Common myeloid progenitor, CD34-positive (primary cell): ENCODE measurements at regions not wholly inside any gene's neighbourhood (a gene's known extent, or its start where the extent isn't known, plus 50 kb on each side); places are given as distances from the start of the nearest gene placed in this dataset.

ENCODE experiments used
- CTCF ChIA-PET: fragments of 350-600 bp; sonication (Branson Sonifier 250); formaldehyde crosslinking; loops from one replicate; lab custom pipeline; 2021; ENCODE audit warnings: antibody characterized with exemption; lab: Charles Lee
- POLR2A ChIA-PET: fragments of 350-600 bp; sonication (Branson Sonifier 250); formaldehyde crosslinking; loops from one replicate; lab custom pipeline; 2021; ENCODE audit warnings: antibody characterized with exemption; lab: Charles Lee
- DNase-seq, 3 donors: peaks; one replicate each; pipeline versions ENCODE4 v3.0.0 to v3.0.0-alpha.2; 2013
- H3K27ac ChIP-seq, 2 experiments: 1 replicate in 1 of 2; 2 replicates in 1 of 2; pipeline ENCODE4 v1.7.0; 2013; ENCODE audit warnings: inconsistent platforms in 2 of 2, low read length in 2 of 2, mild to moderate bottlenecking in 2 of 2, low read depth in 1 of 2, moderate library complexity in 1 of 2; ENCODE audit not compliant: severe bottlenecking in 2 of 2, insufficient read depth in 1 of 2, poor library complexity in 1 of 2
- H3K27me3 ChIP-seq, 5 experiments: replicated peaks in 2 of 5; 1 replicate in 3 of 5; 2 replicates in 2 of 5; pipeline versions ENCODE4 v1.6.1 to v1.7.0; 2013; ENCODE audit warnings: low read length in 4 of 5, mild to moderate bottlenecking in 2 of 5, moderate library complexity in 2 of 5, inconsistent platforms in 1 of 5; ENCODE audit not compliant: insufficient read depth in 5 of 5, control insufficient read depth in 4 of 5
- H3K36me3 ChIP-seq, 4 experiments: 1 replicate in 2 of 4; 2 replicates in 2 of 4; pipeline versions ENCODE4 v1.6.1 to v1.7.0; 2013; ENCODE audit warnings: low read length in 3 of 4, control low read depth in 1 of 4, mild to moderate bottlenecking in 1 of 4; ENCODE audit not compliant: control insufficient read depth in 4 of 4, insufficient read depth in 4 of 4
- H3K4me1 ChIP-seq, 4 experiments: 1 replicate in 3 of 4; 2 replicates in 1 of 4; pipeline versions ENCODE4 v1.6.1 to v1.7.1; 2013; ENCODE audit warnings: low read length in 3 of 4, mild to moderate bottlenecking in 3 of 4, control low read depth in 1 of 4, inconsistent platforms in 1 of 4, moderate library complexity in 1 of 4; ENCODE audit not compliant: control insufficient read depth in 4 of 4, insufficient read depth in 4 of 4; ENCODE audit errors: control extremely low read depth in 1 of 4
- H3K4me3 ChIP-seq, 7 experiments: 1 replicate in 4 of 7; 2 replicates in 3 of 7; pipeline versions ENCODE4 v1.5.1 to v1.7.0; 2013; ENCODE audit warnings: mild to moderate bottlenecking in 7 of 7, low read length in 6 of 7, moderate library complexity in 6 of 7, inconsistent platforms in 2 of 7, low read depth in 2 of 7, control low read depth in 1 of 7; ENCODE audit not compliant: insufficient read depth in 4 of 7, control insufficient read depth in 1 of 7; ENCODE audit errors: extremely low read depth in 1 of 7
- H3K9me3 ChIP-seq, 5 experiments: 1 replicate in 4 of 5; 2 replicates in 1 of 5; pipeline versions ENCODE4 v1.6.1 to v1.7.1; 2013; ENCODE audit warnings: low read length in 4 of 5, mild to moderate bottlenecking in 2 of 5, inconsistent platforms in 1 of 5, low read depth in 1 of 5, moderate library complexity in 1 of 5; ENCODE audit not compliant: control insufficient read depth in 4 of 5, insufficient read depth in 2 of 5; ENCODE audit errors: control extremely low read depth in 1 of 5
- WGBS: methylation state at CpG from one replicate; pipeline ENCODE4 v1.1.5; 2013; ENCODE audit not compliant: insufficient coverage; 5-methylcytosine and 5-hydroxymethylcytosine counted together

GRCh38 chr2:196248467-196249094 is 77.2 kb upstream of the STK17B start:
- Histone ChIP-seq H3K36me3 (no peaks in the 10 kb centered on the region), H3K9me3 (no peaks in the 10 kb centered on the region), H3K4me1 (peaks cover 18 to 59% (median 30%) of the 10 kb centered on the region in 4 experiments), H3K4me3 (no peak overlapping the region), H3K27me3 (no peaks in the 10 kb centered on the region), H3K27ac (no peak overlapping the region)
- no CpG with 5 or more reads among the region's 1 CpG for WGBS
- POLR2A ChIA-PET = interaction anchor here (0.7 kb wide), 1 partner anchor 20 kb away, joined by 3 read pairs; no protein-coding TSS in a partner anchor
- CTCF ChIA-PET = interaction anchor here (1.1 to 3.1 kb wide), 10 partner anchors 8 to 171 kb away, joined by 3 to 16 read pairs (median 4); no protein-coding TSS in a partner anchor
- peak in 2 of 3 donors; percentile 49 to 57 for DNase-seq

GRCh38 chr2:196249171-196249570 is 77.8 kb upstream of the STK17B start:
- ChIA-PET CTCF (interaction anchor here (1.1 to 3.1 kb wide), 6 partner anchors 10 to 171 kb away, joined by 3 to 16 read pairs (median 4); no protein-coding TSS in a partner anchor), POLR2A (interaction anchor here (0.7 kb wide), 1 partner anchor 19 kb away, joined by 3 read pairs; no protein-coding TSS in a partner anchor)
- Histone ChIP-seq H3K27ac (no peak overlapping the region), H3K4me3 (no peak overlapping the region), H3K36me3 (no peaks in the 10 kb centered on the region), H3K27me3 (no peaks in the 10 kb centered on the region), H3K4me1 (peaks cover 18 to 56% (median 30%) of the 10 kb centered on the region in 4 experiments), H3K9me3 (no peaks in the 10 kb centered on the region)
- no CpG with 5 or more reads among the region's 1 CpG for WGBS
- DNase-seq = no peak

- POLR2A ChIA-PET = no interaction called here
- CTCF ChIA-PET = interaction anchor here (1.6 kb wide), 1 partner anchor 21 kb away, joined by 4 read pairs; no protein-coding TSS in a partner anchor
- peaks cover 18 to 56% (median 30%) of the 10 kb centered on the region in 4 experiments for H3K4me1 ChIP-seq
Observed at GRCh38 chr2:196249860-196250259, 78.5 kb upstream of the STK17B start.

DNA sequence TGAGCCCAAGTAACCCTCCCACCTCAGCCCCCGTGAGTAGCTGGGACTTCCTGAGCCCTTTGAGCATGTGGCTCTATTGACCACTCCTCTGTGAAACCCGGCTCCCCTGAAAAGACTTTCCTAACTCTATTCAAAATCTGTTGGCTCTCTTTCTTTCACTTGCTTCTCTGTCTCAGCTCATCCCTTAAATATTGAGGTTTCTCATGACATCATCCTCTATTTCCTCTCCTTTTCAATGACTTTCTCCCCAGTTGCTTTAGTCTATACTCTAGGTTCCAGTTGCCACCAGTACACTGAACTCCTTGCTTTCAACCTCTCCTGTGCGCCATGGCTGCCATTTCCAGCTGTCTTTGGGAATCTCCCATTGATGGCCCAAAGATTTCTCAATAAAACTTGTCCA is 79.8 kb upstream of the STK17B start:
- WGBS = 95% methylated on average over 3 of the region's 3 CpGs
- no peaks in the 10 kb centered on the region for H3K27me3 ChIP-seq
- no peaks in the 10 kb centered on the region for H3K9me3 ChIP-seq
- H3K36me3 ChIP-seq = no peaks in the 10 kb centered on the region
- no peak overlapping the region for H3K27ac ChIP-seq
- DNase-seq = no peak
- no peak overlapping the region for H3K4me3 ChIP-seq
- ChIA-PET POLR2A (no interaction called here), CTCF (interaction anchor here (1.5 kb wide), 1 partner anchor 12 kb away, joined by 3 read pairs; no protein-coding TSS in a partner anchor)
- peaks cover 18 to 46% (median 30%) of the 10 kb centered on the region in 4 experiments for H3K4me1 ChIP-seq

More at GRCh38 chr2:196249860-196250259, 78.5 kb upstream of the STK17B start:
- H3K27me3 ChIP-seq = no peaks in the 10 kb centered on the region
- H3K36me3 ChIP-seq = no peaks in the 10 kb centered on the region
- H3K27ac ChIP-seq = no peak overlapping the region
- no peak overlapping the region for H3K4me3 ChIP-seq
- 0% methylated on average over 2 of the region's 3 CpGs for WGBS
- H3K9me3 ChIP-seq = no peaks in the 10 kb centered on the region
- DNase-seq = peak in 2 of 3 donors; percentile 74 to 86

DNA sequence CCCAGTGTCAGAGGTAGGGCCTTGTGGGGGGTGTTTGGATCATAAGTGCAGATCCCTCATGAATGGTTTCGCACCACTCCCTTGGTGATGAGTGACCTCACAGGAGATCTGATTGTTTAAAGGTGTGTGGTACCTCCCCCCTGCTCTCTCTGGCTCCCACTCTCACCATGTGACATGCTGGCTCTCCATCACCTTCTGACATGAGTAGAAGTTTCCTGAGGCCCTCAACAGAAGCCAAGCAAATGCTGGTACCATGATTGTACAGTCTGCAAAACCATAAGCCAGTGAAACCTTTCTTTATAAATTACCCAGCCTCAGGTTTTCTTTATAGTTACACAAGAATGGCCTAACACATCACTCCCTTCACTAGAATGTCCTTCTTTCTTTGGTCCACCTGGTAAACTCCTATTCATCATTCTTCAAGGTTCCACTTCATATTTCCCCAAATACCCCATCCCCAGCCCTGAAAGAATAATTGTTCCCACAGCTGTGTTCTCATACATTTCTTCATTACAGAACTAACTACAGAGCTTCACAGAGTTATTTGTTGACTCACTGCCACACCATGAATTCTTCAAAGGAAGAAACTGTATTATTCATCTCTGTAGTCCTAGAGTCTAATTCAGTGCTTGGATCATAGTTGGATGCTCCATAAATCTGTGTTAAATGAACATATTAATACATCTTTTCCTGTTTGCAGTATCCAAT is 81.2 kb upstream of the STK17B start:
- Histone ChIP-seq H3K4me1 (peaks cover 19 to 38% (median 31%) of the 10 kb centered on the region in 4 experiments), H3K36me3 (no peaks in the 10 kb centered on the region), H3K4me3 (no peak overlapping the region), H3K27me3 (no peaks in the 10 kb centered on the region), H3K9me3 (no peaks in the 10 kb centered on the region), H3K27ac (no peak overlapping the region)
- DNase-seq = no peak
- WGBS = no CpG with 5 or more reads among the region's 1 CpG
- POLR2A ChIA-PET = no interaction called here
- CTCF ChIA-PET = interaction anchor here (1.3 to 1.7 kb wide), 3 partner anchors 9 to 176 kb away, joined by 3 read pairs; no protein-coding TSS in a partner anchor

GRCh38 chr2:196253116-196253480 is 81.7 kb upstream of the STK17B start:
- no peaks in the 10 kb centered on the region for H3K9me3 ChIP-seq
- no peak overlapping the region for H3K4me3 ChIP-seq
- H3K36me3 ChIP-seq = no peaks in the 10 kb centered on the region
- CTCF ChIA-PET = interaction anchor here (1.3 to 1.7 kb wide), 2 partner anchors 9 to 176 kb away, joined by 3 read pairs; no protein-coding TSS in a partner anchor
- H3K27me3 ChIP-seq = no peaks in the 10 kb centered on the region
- DNase-seq = no peak
- POLR2A ChIA-PET = no interaction called here
- peaks cover 14 to 33% (median 25%) of the 10 kb centered on the region in 4 experiments for H3K4me1 ChIP-seq
- H3K27ac ChIP-seq = no peak overlapping the region
